Pons (tissue), 1 donor: ENCODE measurements at regions not wholly inside any gene's neighbourhood (a gene's known extent, or its start where the extent isn't known, plus 50 kb on each side); places are given as distances from the start of the nearest gene placed in this dataset.

Experiments
- DNase-seq: peaks from one replicate; pipeline ENCODE4 v3.0.0-alpha.2; 2016; ENCODE audit warnings: low spot score

GRCh38 chr21:21722731-21723130, 724.5 kb downstream of the NCAM2 start:
- DNase-seq: no peak

DNA sequence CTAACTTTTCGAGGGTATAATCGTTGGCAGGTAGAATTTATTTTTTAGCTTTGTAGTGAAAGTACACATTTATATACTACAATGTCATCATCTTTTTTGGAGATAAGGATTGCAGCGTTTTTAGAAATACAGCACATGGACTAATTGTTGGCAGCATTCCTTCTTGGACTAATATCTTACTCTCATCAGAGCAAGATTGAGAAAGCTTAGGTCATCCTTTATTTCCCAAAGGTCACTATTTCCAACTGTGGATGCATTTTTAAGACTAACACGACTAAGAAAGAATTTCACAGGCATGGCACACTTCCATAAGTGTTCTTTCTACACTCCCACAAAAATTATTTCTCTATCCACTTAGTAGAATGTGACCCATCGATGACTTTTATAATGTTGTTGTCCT, 732.3 kb downstream of the NCAM2 start:
- no peak for DNase-seq

GRCh38 chr21:21731626-21732025, 733.4 kb downstream of the NCAM2 start:
- no peak for DNase-seq

DNA sequence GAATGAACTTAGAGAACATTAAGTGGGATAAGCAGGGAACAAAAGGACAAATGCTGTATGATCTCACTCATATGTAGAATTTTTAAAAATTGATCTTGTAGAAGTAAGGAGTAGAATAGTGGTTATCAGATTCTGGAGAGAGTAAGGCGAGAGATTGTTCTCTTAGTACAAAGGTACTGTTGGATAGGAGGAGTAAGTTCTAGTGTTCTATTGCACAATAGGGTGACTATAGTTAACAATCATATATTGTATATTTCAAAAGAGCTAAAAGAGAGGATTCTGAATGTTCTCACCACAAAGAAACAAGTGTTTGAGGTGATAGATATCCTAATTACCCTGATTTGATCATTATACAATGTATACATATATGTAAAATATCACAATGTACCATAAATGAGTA, 735.9 kb downstream of the NCAM2 start:
- DNase-seq: no peak

DNA sequence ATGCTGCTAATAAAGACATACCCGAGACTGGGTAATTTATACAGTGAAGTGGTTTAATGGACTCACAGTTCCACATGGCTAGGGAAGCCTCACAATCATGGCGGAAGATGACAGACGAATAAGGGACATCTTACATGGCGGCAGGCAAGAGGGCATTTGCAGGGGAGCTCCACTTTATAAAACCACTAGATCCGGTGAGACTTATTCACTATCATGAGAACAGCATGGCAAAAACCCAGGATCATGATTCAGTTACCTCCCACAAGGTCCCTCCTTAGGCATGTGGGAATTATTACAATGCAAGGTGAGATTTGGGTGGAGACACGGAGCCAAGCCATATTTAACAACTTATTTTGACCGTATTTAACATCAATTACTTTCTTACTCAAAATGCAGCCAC, 739.0 kb downstream of the NCAM2 start:
- no peak for DNase-seq

GRCh38 chr21:21740207-21740606, 742.0 kb downstream of the NCAM2 start:
- no peak for DNase-seq

GRCh38 chr21:21750124-21750825, 752.1 kb downstream of the NCAM2 start:
- DNase-seq: no peak

GRCh38 chr21:21751286-21751685, 753.1 kb downstream of the NCAM2 start:
- no peak for DNase-seq

DNA sequence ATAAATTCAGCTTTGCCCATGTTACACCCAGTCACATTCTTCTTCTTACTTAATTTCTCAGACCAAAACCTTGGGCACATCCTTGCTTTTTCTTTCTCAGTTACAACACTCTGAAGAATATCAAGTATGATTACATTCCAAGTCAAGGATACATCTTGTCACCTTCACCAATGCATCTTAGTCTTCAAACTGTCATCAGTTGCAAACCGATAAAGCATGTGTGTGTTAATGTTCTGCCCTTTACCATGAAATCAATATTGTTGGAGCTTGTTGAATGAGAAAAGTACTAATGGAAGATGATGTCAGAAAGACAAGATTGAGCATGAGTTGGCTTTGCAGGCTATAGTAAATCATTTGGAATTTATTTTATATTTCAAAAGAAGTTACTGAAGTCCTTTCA, 764.6 kb downstream of the NCAM2 start:
- DNase-seq: no peak

DNA sequence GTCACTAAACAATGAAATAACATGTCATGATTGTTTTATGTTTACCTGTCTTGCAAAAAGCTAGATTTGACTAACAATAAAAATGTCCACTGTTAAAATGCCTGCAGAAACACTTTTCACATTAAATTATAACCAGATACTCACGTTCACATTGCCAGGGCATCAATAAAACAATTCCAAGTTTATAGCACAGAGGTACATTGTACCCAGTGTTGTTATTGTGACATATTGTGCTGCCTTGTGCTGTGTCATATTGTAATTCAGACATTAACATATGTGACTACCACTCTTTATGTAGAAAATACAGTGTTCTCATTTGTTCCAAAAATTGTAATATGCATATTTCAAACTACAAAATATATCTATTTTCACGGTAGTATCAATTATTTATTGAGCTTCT, 766.1 kb downstream of the NCAM2 start:
- DNase-seq: no peak

DNA sequence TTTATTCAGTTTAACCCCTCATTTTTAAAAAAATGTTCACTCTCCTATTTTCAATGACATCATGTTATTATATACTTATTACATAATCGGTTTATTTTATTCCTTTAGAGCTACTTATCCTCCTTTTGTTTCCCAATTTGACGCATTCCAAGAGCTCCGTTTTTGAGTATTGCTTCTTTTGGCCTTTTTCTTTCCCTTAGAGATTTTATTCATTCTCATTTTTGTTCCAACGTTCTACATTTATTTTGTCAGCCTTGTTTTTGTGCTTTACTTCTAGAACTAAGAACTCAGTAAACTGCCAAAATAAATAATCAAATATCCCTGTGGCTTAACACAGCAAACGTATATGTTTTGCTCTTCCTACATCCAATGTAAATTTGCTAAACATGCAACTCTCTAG, 769.1 kb downstream of the NCAM2 start:
- DNase-seq: no peak

GRCh38 chr21:21788591-21788990, 790.4 kb downstream of the NCAM2 start:
- DNase-seq: no peak

DNA sequence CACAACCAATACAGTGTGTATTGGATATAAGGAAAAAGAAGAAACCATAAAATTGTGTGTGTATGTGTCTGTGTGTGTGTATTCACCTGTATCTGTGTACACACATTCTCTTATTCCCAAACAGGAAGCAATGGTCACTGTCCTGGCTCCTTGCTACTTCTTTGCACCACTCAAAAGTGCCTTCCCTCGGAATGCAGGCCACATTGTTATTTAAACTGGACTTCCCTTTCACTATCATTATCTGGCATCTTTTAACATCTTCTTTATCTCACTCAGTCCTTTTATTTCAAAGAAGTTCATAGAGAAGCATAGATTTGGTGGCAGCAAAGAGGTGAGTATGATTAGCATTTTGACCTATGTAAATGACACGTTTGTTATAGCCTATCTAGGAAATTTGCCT, 803.7 kb downstream of the NCAM2 start:
- no peak for DNase-seq

- DNase-seq: no peak
Observed at GRCh38 chr21:21806711-21807597, 808.7 kb downstream of the NCAM2 start.

DNA sequence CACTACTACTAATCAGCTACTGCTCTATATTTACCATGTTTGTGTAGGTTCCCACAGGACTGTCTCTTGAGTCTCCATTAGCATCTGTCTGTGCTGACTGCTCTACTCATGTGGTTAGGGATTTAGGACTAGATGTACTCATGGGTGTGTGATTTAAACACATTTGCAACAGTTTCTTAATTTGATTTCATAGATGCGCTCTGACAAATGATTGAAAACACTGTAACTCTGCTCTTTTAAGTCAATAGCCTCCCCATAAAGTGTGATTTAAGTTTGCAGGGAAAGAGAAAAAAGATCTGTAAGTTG, 809.3 kb downstream of the NCAM2 start:
- no peak for DNase-seq

DNA sequence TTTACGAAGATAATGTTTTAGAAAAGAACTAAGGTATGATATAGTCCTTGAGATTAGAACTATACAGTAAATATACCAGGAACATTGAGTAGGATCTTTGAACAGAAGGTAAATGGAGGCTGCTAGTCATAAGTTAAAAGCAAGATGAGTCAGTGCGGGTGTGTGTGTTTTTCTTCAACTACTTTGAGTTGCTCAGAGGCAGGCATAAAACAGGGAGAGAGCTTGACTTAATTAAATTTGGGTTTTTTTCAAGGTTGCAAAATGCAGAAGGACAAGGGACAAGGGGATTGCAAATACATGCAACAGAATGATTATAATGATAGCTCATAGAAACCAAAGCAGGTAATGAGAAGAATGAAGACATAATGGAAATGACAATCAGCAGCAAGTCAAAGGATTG, 815.1 kb downstream of the NCAM2 start:
- no peak for DNase-seq

DNA sequence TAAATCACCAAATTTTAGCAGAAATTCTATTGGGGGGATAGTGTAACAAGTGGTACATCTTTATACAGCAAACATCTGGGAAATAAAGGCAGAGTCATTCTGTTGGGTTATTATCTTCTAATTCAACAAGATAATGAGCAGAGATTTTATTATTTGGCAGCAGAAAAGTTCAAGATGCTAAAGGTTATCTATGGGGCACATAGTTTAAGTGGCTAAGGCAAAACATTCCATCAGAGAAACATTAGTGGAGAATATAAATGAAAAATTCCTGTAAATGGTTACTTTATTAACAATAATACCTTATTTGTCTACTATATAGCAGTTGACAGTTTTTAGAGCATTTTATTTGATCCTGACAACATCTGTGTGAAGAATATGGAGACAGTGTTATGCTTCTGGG, 815.7 kb downstream of the NCAM2 start:
- no peak for DNase-seq

- DNase-seq: no peak
Observed at GRCh38 chr21:21816778-21817177, 818.6 kb downstream of the NCAM2 start.

GRCh38 chr21:21818898-21819297, 820.7 kb downstream of the NCAM2 start:
- no peak for DNase-seq

- DNase-seq: no peak
Observed at GRCh38 chr21:21828130-21828529, 829.9 kb downstream of the NCAM2 start.

GRCh38 chr21:21831036-21831435, 832.8 kb downstream of the NCAM2 start:
- no peak for DNase-seq

- no peak for DNase-seq
Observed at GRCh38 chr21:21845901-21846300, 847.7 kb downstream of the NCAM2 start.

GRCh38 chr21:21851205-21851604, 853.0 kb downstream of the NCAM2 start:
- no peak for DNase-seq

GRCh38 chr21:21851657-21852056, 853.4 kb downstream of the NCAM2 start:
- no peak for DNase-seq
